ENCODE measurements at regions not wholly inside any gene's neighbourhood (a gene's known extent, or its start where the extent isn't known, plus 50 kb on each side); places are given as distances from the start of the nearest gene placed in this dataset.
"Not testable (repeated sequence)": the region's sequence is repeated elsewhere in the genome, so short reads cannot be mapped to it uniquely, and the experiment has no call there.

GRCh38 chrX:63179852-63180251 is 171.3 kb downstream of the SPIN4 start:
- DNase-seq (ENCODE audit: low read depth in 3 of 3) = not testable (repeated sequence)

DNA sequence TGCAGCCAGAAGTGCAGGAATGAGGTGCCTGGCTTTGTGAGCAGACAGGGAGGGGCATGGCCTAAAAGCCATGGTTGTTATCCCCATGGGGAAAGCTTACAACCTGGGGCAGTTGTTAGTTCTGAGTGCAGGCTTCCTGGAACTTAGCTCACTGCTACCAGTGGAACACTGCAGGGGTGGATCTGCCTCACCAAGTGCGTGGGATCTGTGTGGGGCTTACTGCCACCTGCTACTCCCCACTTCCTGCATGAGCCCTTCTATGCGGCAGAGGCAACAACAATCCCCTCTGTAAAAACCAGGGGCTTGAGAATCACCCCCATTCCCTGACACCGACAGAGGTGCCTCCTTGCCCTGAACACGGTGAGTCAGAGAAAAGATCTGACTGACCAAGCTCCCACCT is 174.6 kb downstream of the SPIN4 start:
- not testable (repeated sequence) for DNase-seq (ENCODE audit: low read depth in 3 of 3)

GRCh38 chrX:63173841-63174718 is 177.1 kb downstream of the SPIN4 start:
- DNase-seq (ENCODE audit: low read depth in 3 of 3) = not testable (repeated sequence)

GRCh38 chrX:63169416-63169815 is 181.7 kb downstream of the SPIN4 start:
- DNase-seq (ENCODE audit: low read depth in 3 of 3) = not testable (repeated sequence)

- DNase-seq (ENCODE audit: low read depth in 3 of 3) = not testable (repeated sequence)
Observed at GRCh38 chrX:63168949-63169348, 182.2 kb downstream of the SPIN4 start.

GRCh38 chrX:63167002-63167401 is 184.1 kb downstream of the SPIN4 start:
- not testable (repeated sequence) for DNase-seq (ENCODE audit: low read depth in 3 of 3)

DNA sequence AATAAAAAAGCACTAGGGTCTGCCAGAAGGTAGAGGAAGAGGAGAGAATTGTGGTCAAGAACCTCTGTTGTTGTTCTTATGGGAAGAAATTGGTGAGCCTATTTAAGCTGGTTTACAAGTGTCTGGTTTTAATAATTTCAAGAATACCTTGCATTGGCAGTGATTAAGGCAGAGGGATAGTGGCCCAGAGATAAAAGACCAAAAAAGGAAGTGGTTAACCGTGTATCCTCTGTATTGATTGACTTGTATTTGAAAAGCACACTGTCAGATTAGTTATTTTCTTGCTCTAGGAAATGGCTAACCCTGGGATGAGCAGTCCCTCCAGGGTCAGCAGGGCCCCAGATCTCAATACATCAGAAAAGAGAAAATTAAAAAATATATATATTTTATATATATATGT is 190.1 kb downstream of the SPIN4 start:
- not testable (repeated sequence) for DNase-seq (ENCODE audit: low read depth in 3 of 3)

- not testable (repeated sequence) for DNase-seq (ENCODE audit: low read depth in 3 of 3)
Observed at GRCh38 chrX:63160340-63160739, 190.8 kb downstream of the SPIN4 start.

- not testable (repeated sequence) for DNase-seq (ENCODE audit: low read depth in 3 of 3)
Observed at GRCh38 chrX:63145526-63145925, 205.6 kb downstream of the SPIN4 start.

DNA sequence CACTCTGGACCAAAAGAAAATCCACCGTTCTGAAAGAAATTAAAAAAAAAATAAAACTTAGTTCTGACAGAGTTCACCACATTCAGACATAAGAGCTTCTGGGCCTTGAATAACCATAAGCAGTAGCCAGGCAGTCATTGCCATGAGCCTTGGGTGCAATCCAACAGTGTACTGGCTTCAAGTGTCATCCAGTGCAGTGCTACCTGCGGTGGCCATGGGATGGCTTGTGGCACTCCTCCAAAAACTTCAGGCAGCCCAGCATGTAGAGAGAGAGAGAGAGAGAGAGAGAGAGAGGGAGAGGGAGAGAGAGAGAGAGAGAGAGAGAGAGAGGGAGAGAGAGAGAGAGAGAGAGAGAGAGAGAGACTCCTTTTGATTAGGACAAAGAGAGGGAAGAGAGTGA is 208.5 kb downstream of the SPIN4 start:
- not testable (repeated sequence) for DNase-seq (ENCODE audit: low read depth in 3 of 3)

DNA sequence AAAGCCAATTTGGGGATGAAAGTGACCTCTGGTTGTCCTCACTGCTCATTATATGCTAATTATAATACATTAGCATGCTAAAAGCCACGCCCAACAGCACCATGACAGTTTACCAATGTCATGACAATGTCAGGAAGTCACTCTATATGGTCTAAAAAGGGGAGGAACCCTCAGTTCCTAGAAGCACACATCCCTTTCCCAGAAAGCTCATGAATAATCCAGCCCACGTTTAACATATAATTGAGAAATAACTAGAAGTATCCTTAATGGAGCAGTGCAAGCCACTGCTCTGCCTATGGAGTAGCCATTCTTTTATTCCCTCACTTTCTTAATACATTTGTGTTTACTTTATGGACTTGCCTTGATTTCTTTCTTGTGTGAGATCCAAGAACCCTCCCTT is 215.3 kb downstream of the SPIN4 start:
- not testable (repeated sequence) for DNase-seq (ENCODE audit: low read depth in 3 of 3)

DNA sequence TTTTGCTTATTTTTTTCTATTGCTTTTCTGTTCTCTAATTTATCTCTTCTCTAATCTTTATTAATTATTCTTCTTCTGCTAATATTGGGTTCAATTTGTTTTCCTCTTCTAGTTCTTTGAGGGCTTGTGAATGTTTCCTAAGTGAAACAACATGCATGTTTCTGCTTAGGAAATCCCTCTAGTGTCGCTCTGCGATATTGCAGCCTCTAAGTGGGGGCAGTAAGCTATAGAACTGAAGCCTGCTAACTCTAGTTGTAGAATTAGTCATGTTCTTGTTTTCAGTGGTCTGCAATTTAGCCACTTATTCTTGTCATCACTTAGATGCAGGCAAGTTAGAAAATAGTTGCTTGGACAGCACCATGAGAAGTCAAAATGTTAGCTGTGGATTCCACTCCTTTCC is 222.6 kb downstream of the SPIN4 start:
- peak in 1 of 3 experiments; percentile 2 for DNase-seq (ENCODE audit: low read depth in 3 of 3)

- DNase-seq (ENCODE audit: low read depth in 3 of 3) = no peak
Observed at GRCh38 chrX:63115196-63115595, 235.9 kb downstream of the SPIN4 start.

DNA sequence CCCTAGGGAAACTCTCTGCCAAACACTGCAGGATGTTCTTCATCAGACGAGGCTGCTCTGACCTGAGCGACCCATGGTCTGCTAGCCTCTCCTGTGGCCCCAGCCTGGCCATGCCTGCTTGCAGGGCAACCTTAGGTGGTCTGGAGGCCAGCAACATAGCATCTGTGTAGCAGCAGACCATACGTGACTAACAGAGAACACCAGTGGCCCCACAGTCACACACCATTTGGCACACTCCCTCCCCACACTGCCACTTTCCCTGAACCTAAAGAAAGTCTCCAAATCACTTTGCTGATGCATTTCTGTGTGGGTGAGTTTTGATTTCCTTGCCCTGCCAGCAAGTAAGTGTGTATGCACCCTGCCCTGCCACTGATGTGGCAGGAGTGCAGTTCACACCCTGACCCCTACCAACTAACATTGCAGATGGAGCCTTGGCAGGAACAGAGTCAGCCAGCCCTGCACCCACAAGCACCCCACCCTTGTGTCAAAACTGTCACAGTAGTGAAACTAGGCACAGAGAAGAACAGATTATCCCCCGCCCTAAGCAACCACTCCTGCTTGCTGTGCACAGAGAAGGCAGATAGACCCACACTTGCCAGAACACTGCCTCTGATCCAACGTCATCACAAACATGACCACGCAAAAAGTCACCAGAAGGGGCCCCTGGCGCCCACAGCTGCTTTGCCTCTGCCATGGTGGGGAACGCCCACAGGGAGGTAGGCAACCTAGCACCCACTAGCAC is 249.1 kb downstream of the SPIN4 start:
- DNase-seq (ENCODE audit: low read depth in 3 of 3) = no peak

GRCh38 chrX:63058204-63058603 is 292.9 kb downstream of the SPIN4 start:
- DNase-seq (ENCODE audit: low read depth in 3 of 3) = no peak

GRCh38 chrX:63050225-63050624 is 300.9 kb downstream of the SPIN4 start:
- no peak for DNase-seq (ENCODE audit: low read depth in 3 of 3)

GRCh38 chrX:63032811-63033210 is 318.3 kb downstream of the SPIN4 start:
- no peak for DNase-seq (ENCODE audit: low read depth in 3 of 3)

GRCh38 chrX:63013549-63013948 is 337.6 kb downstream of the SPIN4 start:
- no peak for DNase-seq (ENCODE audit: low read depth in 3 of 3)

GRCh38 chrX:63012574-63012973 is 338.6 kb downstream of the SPIN4 start:
- DNase-seq (ENCODE audit: low read depth in 3 of 3) = no peak

GRCh38 chrX:63000196-63000595 is 350.9 kb downstream of the SPIN4 start:
- DNase-seq (ENCODE audit: low read depth in 3 of 3) = not testable (repeated sequence)
